ENCODE measurements at regions not wholly inside any gene's neighbourhood (a gene's known extent, or its start where the extent isn't known, plus 50 kb on each side); places are given as distances from the start of the nearest gene placed in this dataset.
"Not testable (repeated sequence)": the region's sequence is repeated elsewhere in the genome, so short reads cannot be mapped to it uniquely, and the experiment has no call there.

DNA sequence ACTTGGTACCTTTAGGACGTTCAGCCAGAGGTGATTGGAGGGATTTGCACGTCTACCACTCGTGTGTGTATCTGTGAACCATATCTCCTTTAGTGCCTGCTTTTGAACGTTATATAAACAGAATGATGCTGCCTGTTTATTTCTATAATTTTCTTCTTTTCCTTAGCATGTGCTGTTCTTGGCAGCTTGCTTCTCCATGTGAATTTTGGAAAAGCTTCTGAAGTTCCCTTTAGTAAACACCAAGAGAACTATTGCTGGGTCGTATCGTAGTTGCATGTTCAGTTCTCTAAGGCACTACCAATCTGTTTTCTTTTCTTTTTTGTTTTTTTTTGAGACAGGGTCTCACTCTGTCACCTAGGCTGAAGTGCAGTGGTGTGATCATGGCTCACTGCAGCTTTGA is 73.8 kb upstream of the FANCC start:
- POLR2A ChIA-PET; CTCF ChIA-PET; DNase-seq (ENCODE audit: extremely low spot score): not testable (repeated sequence)

DNA sequence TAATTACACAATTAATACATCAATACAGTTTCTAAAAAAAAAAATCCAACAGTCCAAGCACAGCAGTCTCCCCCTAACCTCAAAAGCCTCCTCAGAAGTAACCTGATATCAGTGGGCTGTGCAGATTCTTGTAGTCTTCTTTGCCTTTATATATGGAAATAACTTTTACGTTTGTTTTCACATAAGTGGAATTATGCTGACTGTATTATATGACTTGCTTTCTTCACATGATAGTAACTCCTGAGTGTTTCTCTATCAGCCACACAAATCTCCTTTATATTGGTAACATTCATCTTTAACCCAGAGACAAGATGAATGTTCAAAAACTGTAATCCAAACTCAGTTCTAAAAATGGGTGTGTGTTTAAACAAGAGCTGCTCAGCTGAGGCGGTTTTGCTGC is 71.9 kb upstream of the FANCC start:
- ChIA-PET POLR2A (no interaction called here), CTCF (no interaction called here)
- TF ChIP-seq, protein P1, sequence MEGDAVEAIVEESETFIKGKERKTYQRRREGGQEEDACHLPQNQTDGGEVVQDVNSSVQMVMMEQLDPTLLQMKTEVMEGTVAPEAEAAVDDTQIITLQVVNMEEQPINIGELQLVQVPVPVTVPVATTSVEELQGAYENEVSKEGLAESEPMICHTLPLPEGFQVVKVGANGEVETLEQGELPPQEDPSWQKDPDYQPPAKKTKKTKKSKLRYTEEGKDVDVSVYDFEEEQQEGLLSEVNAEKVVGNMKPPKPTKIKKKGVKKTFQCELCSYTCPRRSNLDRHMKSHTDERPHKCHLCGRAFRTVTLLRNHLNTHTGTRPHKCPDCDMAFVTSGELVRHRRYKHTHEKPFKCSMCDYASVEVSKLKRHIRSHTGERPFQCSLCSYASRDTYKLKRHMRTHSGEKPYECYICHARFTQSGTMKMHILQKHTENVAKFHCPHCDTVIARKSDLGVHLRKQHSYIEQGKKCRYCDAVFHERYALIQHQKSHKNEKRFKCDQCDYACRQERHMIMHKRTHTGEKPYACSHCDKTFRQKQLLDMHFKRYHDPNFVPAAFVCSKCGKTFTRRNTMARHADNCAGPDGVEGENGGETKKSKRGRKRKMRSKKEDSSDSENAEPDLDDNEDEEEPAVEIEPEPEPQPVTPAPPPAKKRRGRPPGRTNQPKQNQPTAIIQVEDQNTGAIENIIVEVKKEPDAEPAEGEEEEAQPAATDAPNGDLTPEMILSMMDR (IDR thresholded peaks at IDR 0.05; ENCODE audit: control extremely low read depth, extremely low read depth, low read depth, missing control alignments), result no peak
- no peak for DNase-seq (ENCODE audit: extremely low spot score)

DNA sequence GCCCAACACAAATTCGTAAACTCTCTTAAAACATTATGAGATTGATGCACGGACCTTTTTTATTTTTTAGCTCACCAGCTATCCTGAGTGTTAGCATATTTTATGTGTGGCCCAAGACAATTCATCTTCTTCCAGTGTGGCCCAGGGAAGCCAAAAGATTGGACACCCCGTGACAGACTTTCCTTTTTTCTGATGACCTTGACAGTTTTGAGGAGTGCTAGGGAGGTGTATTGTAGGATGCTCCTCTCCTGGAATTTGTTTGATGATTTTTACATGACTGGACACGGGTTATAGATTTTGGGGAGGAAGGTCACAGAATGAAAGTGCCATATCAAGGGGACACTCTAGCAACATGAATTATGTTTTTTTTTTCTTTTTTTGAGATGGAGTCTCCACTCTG is 69.3 kb upstream of the FANCC start:
- POLR2A ChIA-PET, result no interaction called here
- no peak for DNase-seq (ENCODE audit: extremely low spot score)
- CTCF ChIA-PET, result no interaction called here
- TF ChIP-seq, protein P1 (IDR thresholded peaks at IDR 0.05; ENCODE audit: control extremely low read depth, extremely low read depth, low read depth, missing control alignments), result no peak

DNA sequence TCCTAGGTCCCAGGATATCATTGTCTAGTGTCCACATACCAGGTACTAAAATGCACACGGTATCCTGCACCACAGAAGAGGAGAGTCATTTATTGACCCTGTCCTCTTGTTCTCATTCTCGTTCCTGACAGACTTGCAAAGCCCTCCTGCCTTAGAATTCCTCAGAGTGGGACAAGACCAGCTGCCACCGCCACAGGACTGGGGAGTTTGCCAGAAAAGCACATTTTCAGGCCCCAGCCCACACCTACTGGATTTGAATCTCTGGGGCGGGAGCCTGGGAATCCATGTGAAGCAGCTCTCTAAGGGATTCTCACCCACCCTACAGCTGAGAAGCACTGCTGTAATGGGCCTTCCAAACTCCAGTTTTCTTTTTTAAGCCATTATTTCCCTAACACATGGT is 68.0 kb upstream of the FANCC start:
- ChIA-PET POLR2A (no interaction called here), CTCF (no interaction called here)
- no peak for DNase-seq (ENCODE audit: extremely low spot score)
- TF ChIP-seq, protein P1 (IDR thresholded peaks at IDR 0.05; ENCODE audit: control extremely low read depth, extremely low read depth, low read depth, missing control alignments), result no peak

DNA sequence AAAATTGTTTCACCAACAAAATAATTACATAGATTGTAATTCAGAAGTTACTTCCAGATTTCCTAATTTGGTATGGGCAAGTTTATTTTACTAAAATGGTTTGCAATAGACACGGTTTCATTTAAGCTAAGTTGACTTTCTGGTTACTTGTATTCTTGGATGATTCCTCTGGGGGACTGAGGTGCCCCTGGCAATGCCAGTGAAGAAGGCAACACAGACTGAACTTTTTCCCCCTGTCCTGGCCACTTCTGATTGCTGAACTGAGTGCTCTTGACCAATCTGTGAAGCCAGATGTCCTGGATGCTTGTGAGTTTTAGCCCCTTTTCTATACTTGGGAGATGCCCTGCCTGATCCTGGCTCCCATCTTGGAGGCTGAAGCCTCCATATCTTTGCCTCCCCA is 66.3 kb upstream of the FANCC start:
- POLR2A ChIA-PET, result no interaction called here
- TF ChIP-seq, protein P1 (IDR thresholded peaks at IDR 0.05; ENCODE audit: control extremely low read depth, extremely low read depth, low read depth, missing control alignments), result no peak
- CTCF ChIA-PET, result interaction anchor here (1.4 kb wide), 1 partner anchor 14 kb away, joined by 4 read pairs; no protein-coding TSS in a partner anchor
- DNase-seq (ENCODE audit: extremely low spot score), result peak; percentile 2

DNA sequence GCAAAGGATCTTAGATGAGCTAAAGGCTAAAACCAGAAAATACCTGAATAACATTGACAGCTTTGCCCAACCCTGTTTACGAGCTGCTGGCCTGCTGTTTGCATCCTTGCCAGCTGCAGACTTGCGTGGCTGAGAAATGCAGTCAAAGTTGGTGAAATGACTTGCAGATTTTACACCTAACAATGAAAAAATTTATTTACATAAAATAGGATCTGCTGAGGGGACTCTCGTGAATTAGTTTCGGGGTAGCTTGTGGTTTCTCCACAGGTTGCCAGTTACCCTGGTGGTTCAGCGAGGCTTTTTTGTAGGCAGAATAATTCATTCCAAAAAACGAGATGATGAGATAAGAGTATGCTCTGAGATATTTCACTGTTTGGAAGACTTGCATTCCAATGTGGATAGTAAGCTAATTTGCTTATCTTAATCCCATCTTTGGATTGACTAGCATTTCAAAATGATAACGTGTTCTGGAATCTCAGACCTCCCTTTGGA is 65.7 kb upstream of the FANCC start:
- TF ChIP-seq, protein P1 (IDR thresholded peaks at IDR 0.05; ENCODE audit: control extremely low read depth, extremely low read depth, low read depth, missing control alignments), result no peak
- DNase-seq (ENCODE audit: extremely low spot score), result no peak
- POLR2A ChIA-PET, result no interaction called here
- CTCF ChIA-PET, result interaction anchor here (1.3 to 1.5 kb wide), 3 partner anchors 11 to 28 kb away, joined by 3 to 4 read pairs (median 4); no protein-coding TSS in a partner anchor

DNA sequence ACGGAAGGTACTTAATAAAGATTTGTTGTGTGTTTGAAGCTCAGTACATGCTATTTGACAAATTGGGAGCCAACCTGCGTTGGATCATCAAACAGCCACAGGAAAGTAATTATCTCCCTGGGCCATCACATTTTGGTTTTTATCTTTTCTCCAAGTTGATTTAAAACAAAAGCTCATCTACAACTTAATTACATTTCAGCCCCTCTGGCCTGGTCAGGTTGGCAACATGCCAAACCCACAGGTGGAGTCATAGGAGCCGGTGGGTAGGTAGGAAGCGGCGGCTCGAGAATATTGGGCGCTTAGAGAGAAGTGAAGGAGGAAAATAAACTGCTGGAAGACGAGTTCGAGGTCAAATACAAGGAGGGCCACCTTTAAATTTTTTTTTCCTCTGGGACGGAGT is 64.9 kb upstream of the FANCC start:
- DNase-seq (ENCODE audit: extremely low spot score), result no peak
- TF ChIP-seq, protein P1 (IDR thresholded peaks at IDR 0.05; ENCODE audit: control extremely low read depth, extremely low read depth, low read depth, missing control alignments), result no peak
- CTCF ChIA-PET, result interaction anchor here (1.3 to 1.5 kb wide), 2 partner anchors 10 to 27 kb away, joined by 3 to 4 read pairs; no protein-coding TSS in a partner anchor
- POLR2A ChIA-PET, result no interaction called here
